ENCODE measurements at regions not wholly inside any gene's neighbourhood (a gene's known extent, or its start where the extent isn't known, plus 50 kb on each side); places are given as distances from the start of the nearest gene placed in this dataset.

DNA sequence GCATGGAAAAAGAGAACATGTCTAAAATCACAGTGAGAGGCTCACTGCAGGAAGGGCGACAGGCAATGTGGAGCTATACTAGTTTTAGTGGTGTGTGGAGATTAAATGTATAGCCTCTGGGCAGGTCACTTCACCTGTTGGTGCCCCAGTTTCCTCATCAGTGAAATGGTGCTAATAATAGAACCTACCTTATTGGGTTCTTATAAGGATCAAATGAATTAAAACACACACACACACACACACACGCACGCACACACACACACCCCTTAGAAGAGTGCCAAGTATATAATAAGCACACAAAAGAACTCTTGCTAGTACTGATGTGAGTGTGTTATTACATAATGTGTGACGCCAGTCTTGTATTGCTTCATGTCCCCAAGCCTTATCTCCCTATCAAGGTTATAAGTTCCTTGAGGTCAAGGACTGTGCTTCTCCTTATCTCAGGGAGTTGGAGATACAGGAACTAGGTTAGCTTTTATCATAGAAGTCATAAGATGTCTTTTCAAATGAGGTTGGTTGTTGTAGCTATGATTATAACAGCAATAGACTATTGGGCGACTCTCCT, 98.0 kb upstream of the CXCR4 start:
- no peak for DNase-seq (ENCODE audit: low spot score)

DNA sequence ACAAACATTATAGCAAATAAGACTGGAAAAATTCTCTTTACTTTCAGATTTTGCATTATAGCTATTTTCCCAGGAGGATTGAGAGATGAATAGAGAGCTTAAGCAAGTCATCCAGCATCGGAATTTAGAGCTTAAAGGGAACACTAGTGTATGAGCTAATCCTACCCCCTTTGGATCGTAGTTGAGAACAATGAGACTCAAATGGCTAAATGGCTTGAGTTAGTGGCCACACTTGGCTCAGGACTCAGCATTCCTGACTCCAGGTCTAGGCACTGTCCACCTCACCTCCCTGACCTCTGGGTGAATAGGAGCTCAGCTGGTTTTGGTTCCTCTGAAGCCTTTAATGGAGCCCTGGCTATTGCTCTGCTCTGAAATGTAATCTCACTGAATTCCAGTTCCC, 97.5 kb upstream of the CXCR4 start:
- DNase-seq (ENCODE audit: low spot score), result no peak

DNA sequence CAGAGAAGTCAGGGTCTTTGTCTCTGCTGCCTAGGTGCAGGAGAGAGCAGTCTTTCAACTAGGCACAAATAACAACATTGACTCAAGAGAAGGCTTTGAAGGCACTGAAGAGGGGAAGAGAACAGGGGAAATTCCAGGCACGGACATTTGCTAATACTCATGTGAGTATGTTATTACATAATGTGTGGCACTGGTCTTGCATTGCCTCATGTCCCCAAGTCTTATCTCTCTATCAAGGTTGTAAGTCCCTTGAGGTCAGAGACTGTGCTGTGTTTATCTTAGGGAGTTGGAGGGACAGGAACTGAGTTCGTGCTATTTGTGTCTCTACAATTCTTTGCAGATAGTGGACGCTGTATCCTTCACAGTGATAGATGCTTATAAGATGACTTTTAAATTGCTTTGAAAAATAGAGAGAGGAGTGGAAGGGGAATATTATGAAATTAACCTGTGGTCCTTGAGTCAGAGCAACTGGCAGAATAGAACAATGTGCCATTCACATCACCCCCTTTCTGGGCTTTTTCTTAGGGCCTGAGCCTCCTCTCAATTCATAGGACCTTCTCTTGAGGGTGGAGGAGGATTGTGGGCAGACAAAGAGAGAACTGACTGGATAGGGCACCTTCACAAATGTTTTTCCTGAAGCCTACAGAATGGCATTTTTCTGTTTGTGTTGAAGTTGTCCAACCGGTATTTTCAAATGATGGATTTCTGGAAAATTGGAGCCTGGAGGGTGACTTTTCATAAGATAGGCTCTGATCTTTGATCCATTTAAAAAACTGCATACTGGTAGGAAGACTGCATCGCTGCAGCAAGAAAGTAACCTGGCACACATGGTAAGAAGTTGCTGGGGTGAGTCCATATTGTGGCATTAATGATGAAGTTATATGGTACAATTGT, 96.6 kb upstream of the CXCR4 start:
- peak; percentile 34 for DNase-seq (ENCODE audit: low spot score)

DNA sequence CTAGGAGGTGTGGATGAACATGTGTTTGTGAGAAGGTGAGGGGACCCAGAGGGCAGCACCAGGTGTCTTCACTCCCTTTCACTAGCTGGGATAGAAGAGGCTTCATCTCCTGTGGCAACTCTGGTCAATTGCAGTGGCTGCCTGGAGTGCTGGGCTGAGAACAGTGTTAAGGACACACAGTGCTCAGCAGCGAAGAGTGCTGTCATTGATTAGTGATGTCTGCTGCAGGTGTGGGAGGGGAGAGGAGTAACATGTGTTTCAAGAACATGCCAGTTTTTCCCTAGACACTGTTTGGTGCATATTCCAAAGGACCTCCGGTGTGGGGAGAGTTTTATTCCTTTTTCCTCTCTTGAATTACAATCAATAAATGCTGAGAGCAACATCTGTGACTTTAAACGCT, 95.9 kb upstream of the CXCR4 start:
- DNase-seq (ENCODE audit: low spot score), result no peak

DNA sequence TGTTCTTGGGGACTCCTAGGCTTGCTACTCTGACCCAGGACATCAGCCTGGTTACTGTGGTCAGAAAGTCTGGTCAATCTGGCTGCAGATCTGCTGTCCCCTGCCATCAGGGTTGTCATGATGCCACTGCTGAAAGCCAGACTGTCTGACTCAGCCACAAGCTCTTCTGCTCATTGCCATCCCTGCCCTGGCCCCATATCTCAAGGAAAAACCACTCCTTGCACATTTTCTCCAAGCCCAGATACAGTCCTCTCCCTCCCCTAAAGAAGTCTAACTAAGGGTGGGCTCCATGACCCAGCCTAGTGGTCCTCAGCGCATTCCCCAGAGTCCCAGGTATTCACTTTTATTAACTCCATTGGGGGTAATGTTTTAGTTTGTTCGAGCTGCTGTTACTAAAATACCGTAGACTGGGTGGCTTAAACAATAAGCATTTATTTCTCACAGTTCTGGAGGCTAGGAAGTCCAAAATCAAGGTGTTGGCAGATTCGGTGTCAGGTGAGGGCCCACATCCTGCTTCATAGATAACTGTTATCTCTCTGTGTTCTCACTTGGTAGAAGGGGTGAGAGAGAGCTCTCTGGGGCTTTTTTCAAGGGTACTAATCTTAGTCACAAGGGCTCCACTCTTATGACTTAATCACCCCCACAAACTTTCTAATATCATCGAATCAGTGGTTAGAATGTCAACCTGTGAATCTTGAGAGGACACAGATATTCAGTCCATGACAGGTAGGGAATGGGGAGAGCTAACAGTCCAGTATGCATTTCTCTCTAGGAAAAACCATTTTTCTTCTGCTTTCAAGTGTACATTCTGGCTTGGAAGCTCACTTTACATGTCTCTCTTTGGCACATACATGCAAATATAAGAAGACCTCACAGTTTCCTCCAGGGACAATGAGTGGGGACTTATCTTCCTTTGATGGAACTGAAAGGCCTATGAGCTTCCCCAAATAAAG, 94.8 kb upstream of the CXCR4 start:
- DNase-seq (ENCODE audit: low spot score), result no peak

GRCh38 chr2:136211701-136212100, 93.8 kb upstream of the CXCR4 start:
- no peak for DNase-seq (ENCODE audit: low spot score)

GRCh38 chr2:136210822-136211221, 92.9 kb upstream of the CXCR4 start:
- no peak for DNase-seq (ENCODE audit: low spot score)

DNA sequence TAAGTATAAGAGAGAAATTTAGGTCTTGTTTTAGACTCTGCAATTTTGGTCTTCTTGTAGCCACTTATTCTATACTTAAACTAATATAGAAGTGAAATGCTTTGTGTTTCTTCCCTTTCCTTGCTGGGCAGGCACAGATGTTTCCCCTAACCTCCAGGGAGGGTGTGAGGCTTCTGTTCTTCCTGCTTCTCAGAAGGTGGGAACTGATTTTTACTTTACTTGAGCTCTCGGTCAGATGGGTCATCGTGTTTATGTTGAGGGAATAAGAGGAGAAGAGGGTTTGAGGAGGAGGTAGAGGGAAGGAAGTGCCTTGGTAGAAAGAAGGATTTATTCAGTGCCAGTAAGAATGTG, 92.5 kb upstream of the CXCR4 start:
- DNase-seq (ENCODE audit: low spot score), result no peak

- no peak for DNase-seq (ENCODE audit: low spot score)
Measured at GRCh38 chr2:136209561-136210454, 91.9 kb upstream of the CXCR4 start.

- no peak for DNase-seq (ENCODE audit: low spot score)
Measured at GRCh38 chr2:136208682-136209420, 90.9 kb upstream of the CXCR4 start.

DNA sequence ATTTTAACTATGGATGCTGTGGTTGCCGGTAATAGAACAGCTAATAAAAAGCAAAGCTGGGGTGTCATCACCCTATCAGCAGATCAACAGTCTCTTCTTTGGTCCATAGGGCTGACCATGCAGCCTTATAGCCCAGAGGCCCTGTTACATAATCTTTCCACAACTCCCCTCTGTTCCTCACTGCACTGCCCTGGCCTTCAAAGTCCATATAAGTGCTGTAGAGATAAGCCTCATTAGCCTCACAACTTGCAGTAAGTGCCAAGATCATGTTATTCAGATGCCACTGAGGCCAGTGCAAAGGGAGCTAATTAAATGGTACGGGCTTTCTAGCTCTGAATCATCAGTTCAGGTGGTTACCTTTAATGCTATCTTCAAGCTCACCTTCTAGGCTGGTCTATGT, 89.7 kb upstream of the CXCR4 start:
- no peak for DNase-seq (ENCODE audit: low spot score)

DNA sequence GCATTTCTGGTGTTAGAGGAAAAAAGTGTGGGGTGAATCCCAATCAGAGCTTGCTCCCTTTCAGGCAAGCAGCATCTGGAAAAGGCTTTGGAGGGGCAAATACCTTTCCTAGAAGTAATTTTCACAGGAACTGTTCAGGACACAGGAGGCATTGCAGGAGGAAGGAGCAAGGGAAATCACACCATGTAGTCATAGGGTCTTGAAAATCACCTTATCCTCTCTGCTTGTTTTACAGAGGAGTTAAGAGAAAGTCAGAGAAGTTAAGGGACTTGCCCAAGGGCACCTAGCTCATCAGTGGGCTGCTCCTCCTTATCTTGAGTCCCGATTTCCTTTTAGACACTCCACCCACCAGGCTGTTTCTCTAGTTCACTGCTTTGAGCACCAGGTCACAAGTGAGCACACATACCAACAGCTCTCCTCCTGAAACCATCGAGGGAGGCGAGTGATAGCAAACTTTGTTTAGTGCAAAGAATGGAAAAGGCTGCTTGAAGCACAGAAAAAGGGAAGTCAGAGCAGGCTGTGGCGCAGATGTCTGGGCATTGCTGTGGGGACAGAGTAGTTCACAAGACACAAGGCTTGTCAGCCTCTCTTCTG, 89.2 kb upstream of the CXCR4 start:
- DNase-seq (ENCODE audit: low spot score), result no peak

GRCh38 chr2:136206613-136207012, 88.7 kb upstream of the CXCR4 start:
- DNase-seq (ENCODE audit: low spot score), result no peak

DNA sequence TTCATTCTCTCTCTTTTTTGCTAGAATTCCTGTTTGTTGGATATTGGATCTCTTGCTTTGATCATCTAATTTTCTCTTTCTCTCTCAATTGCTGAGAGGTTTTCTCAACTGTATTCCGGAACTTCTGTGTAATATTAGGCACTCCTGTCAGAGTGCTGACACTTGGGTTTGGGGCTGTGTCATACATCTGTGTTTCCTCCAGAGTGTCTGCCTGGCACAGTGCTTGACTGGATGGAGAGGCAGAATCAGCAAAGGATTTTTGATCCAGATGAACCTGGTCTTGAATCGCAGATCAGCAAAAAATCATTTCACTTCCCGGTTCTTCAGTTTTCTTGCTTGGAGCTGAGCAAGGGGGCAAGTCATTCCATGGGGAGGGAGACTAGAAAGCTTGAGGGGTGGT, 87.7 kb upstream of the CXCR4 start:
- no peak for DNase-seq (ENCODE audit: low spot score)

GRCh38 chr2:136204971-136205370, 87.0 kb upstream of the CXCR4 start:
- no peak for DNase-seq (ENCODE audit: low spot score)

GRCh38 chr2:136195226-136195625, 77.3 kb upstream of the CXCR4 start:
- DNase-seq (ENCODE audit: low spot score), result no peak

GRCh38 chr2:136191041-136191440, 73.1 kb upstream of the CXCR4 start:
- DNase-seq (ENCODE audit: low spot score), result no peak

- no peak for DNase-seq (ENCODE audit: low spot score)
Measured at GRCh38 chr2:136189221-136189782, 71.4 kb upstream of the CXCR4 start.

DNA sequence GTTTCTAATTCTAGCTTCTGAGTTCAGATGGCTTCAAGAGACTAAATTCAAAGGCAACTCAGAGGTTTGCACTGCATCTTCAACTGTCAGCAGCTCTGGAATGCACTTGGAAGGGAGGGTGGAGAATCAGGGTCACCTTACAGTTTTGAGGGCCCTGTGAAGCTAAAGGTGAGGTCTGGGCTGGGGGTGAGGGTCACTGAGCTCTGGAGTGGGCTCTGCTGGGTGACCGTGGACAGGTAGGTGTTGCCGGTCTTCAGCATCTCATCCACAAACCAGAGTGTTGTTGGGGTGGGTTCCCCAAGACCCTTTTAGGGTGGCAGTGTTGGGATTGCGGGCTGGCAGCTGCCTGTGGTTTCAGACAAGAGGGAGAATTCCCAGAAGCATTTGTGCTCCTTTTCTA, 70.1 kb upstream of the CXCR4 start:
- no peak for DNase-seq (ENCODE audit: low spot score)

All from SK-N-DZ (cell line).